ENCODE measurements at regions not wholly inside any gene's neighbourhood (a gene's known extent, or its start where the extent isn't known, plus 50 kb on each side); places are given as distances from the start of the nearest gene placed in this dataset.

DNA sequence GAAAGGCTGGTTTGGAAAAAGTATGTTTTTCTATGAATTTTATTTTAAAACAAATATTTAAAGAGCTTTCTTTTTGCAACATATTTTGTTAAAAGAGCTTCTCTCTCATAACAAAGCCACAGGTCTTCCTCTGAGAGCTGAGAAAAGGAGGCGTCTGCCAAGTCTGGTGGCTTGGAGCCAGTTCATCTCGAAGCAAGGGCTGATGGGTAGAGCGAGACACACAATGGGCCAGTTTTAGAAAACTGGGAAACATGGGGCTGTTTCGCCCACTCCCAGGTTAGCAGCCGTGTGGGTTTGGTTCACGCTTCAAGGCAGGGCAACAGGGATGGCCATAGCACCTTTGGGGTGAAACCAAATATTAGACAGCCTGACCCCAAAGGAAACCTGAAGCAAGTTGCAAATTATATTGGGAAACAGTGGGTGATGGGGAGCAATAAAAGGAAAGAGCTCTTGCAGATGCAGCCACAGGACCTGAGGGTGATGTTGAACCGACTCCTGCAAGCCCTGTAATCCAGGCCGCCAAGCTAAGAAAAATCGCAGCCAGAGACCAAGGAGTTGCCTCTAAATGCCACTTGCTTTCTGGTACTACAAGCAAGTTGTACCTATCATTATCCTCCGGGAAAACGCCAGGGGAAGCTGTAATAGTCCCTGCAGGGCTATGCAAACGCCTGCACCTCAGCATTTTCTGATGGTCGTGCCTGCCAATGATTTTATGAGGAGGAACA is 88.4 kb upstream of the GALNT15 start:
- intact Hi-C loops (cut with DNase I), result no loop called here
- peak; percentile 87 for DNase-seq (ENCODE audit: low spot score)

- no peak for DNase-seq (ENCODE audit: low spot score)
- intact Hi-C loops (cut with DNase I), result no loop called here
Observed at GRCh38 chr3:16086690-16087089, 87.8 kb upstream of the GALNT15 start.

GRCh38 chr3:16088496-16088895 is 86.0 kb upstream of the GALNT15 start:
- intact Hi-C loops (cut with DNase I), result no loop called here
- DNase-seq (ENCODE audit: low spot score), result no peak

- intact Hi-C loops (cut with DNase I), result no loop called here
- DNase-seq (ENCODE audit: low spot score), result no peak
Observed at GRCh38 chr3:16089521-16089920, 85.0 kb upstream of the GALNT15 start.

GRCh38 chr3:16090024-16090423 is 84.5 kb upstream of the GALNT15 start:
- no peak for DNase-seq (ENCODE audit: low spot score)
- intact Hi-C loops (cut with DNase I), result no loop called here

- intact Hi-C loops (cut with DNase I), result no loop called here
- DNase-seq (ENCODE audit: low spot score), result no peak
Observed at GRCh38 chr3:16090706-16091105, 83.8 kb upstream of the GALNT15 start.

- no peak for DNase-seq (ENCODE audit: low spot score)
- intact Hi-C loops (cut with DNase I), result no loop called here
Observed at GRCh38 chr3:16092923-16093322, 81.6 kb upstream of the GALNT15 start.

GRCh38 chr3:16101295-16102186 is 72.9 kb upstream of the GALNT15 start:
- DNase-seq (ENCODE audit: low spot score), result no peak
- intact Hi-C loops (cut with DNase I), result loop anchor here (5.0 kb wide), 1 partner anchor 39 kb away; no protein-coding TSS in a partner anchor

- intact Hi-C loops (cut with DNase I), result loop anchor here (5.0 kb wide), 1 partner anchor 40 kb away; no protein-coding TSS in a partner anchor
- DNase-seq (ENCODE audit: low spot score), result no peak
Observed at GRCh38 chr3:16102187-16102561, 72.3 kb upstream of the GALNT15 start.

DNA sequence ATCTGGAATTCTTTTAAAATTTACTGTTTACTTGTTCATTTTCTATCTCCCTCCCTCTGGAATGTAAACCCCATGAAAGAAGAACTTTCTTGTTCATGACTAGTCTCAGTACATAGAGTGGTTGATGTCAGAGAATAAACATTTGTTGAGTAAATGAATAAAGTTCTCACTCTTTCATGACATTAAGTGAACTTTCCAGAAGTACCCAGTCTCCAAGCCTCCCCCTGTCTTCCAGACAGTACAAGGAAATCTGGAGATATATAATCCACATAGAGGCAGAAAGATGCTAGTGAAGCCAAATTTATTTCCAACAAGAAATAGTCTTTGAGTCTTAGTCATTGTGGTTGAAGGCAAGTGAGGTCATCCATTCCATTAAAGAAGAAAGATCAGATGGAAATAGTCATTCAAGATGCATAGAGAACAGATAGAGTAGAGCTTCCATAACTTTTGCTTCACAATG is 71.5 kb upstream of the GALNT15 start:
- DNase-seq (ENCODE audit: low spot score), result no peak
- intact Hi-C loops (cut with DNase I), result loop anchor here (5.0 kb wide), 1 partner anchor 41 kb away; no protein-coding TSS in a partner anchor

- no peak for DNase-seq (ENCODE audit: low spot score)
Observed at GRCh38 chr3:16103472-16103871, 71.0 kb upstream of the GALNT15 start.

DNA sequence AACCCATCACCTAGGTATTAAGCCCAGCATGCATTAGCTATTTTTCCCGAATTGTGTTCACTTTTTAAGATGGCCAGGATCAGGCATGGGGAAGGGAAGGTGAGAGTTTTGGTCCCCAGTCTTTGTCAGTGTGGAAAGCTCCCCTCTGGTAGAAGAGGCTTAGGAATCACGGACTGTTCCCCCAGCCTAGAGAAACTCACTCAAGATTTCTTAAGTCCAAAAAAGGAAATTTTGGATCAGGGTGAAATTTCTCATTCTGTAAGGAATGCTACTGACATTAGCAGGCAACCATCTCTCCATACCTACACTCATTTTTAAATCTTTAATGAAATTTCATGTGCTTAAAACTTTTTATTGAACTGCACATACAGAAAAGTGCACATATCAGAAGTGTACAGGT is 70.3 kb upstream of the GALNT15 start:
- intact Hi-C loops (cut with DNase I), result loop anchor here (5.0 kb wide), 1 partner anchor 42 kb away; no protein-coding TSS in a partner anchor
- DNase-seq (ENCODE audit: low spot score), result no peak

More at GRCh38 chr3:16103472-16103871, 71.0 kb upstream of the GALNT15 start:
- intact Hi-C loops (cut with DNase I), result loop anchor here (5.0 kb wide), 1 partner anchor 41 kb away; no protein-coding TSS in a partner anchor

GRCh38 chr3:16106050-16106449 is 68.4 kb upstream of the GALNT15 start:
- no peak for DNase-seq (ENCODE audit: low spot score)
- intact Hi-C loops (cut with DNase I), result no loop called here

DNA sequence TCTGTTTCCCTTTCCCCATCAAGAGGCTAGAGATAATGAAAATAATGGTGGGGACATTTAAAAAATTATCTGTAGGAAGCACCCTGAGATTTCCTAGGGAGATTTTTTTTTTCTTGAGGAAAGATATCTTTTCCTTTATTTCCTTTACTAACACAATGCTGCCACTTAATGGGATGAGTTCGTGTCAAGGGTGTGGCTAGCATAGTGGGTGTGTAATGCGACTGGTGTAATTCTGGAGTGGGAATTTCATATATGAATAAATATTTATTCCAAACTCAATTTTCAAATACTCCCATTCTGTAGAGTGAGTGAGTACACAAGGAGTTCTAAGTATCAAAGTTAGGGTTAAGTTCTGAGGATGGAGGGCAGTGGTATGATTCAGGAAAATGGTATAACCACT is 66.1 kb upstream of the GALNT15 start:
- intact Hi-C loops (cut with DNase I), result no loop called here
- DNase-seq (ENCODE audit: low spot score), result no peak

DNA sequence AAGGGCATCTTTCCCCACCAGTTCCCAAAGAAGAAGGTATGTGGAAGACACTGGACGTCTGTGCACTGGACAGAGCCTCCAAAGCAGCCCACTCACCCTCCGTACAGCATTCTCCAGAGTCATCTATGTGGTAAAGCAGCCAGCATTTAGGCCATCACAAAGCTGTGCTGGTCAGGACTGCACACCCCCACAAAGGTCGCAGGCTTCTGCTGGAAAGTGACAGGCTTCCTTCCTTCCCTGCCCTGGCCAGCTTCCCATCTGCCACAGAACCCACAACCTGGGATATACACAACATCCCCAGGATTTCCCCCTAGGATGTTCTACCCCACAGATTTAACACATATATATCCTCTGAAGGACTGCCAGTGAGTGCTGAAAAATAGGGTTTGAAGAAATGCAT is 64.6 kb upstream of the GALNT15 start:
- no peak for DNase-seq (ENCODE audit: low spot score)
- intact Hi-C loops (cut with DNase I), result no loop called here

- intact Hi-C loops (cut with DNase I), result no loop called here
- no peak for DNase-seq (ENCODE audit: low spot score)
Observed at GRCh38 chr3:16112910-16113504, 61.5 kb upstream of the GALNT15 start.

- intact Hi-C loops (cut with DNase I), result no loop called here
- no peak for DNase-seq (ENCODE audit: low spot score)
Observed at GRCh38 chr3:16113704-16114103, 60.8 kb upstream of the GALNT15 start.

- no peak for DNase-seq (ENCODE audit: low spot score)
- intact Hi-C loops (cut with DNase I), result no loop called here
Observed at GRCh38 chr3:16114429-16114828, 60.1 kb upstream of the GALNT15 start.

DNA sequence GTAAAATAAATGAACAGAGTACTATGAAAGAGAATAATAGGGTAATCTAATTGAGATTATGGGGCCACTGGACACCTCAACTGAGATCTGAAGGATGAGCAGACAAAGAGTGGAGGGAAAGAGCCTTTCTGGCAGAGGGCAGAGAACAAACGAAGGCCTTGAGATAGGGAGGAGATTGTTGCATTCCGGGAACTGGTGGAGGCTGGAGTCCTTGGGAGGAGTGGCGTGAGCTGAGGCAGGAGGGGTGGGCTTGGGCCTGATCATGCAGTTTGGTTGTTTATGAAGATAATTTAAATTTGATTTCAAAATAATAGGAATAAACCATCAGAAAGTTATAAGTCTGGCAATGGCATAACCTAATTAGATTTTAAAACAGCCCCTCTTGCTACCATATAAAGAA is 59.5 kb upstream of the GALNT15 start:
- DNase-seq (ENCODE audit: low spot score), result no peak
- intact Hi-C loops (cut with DNase I), result no loop called here

- DNase-seq (ENCODE audit: low spot score), result no peak
- intact Hi-C loops (cut with DNase I), result no loop called here
Observed at GRCh38 chr3:16118396-16118795, 56.1 kb upstream of the GALNT15 start.
